Fibroblast of lung (primary cell): ENCODE measurements at regions not wholly inside any gene's neighbourhood (a gene's known extent, or its start where the extent isn't known, plus 50 kb on each side); places are given as distances from the start of the nearest gene placed in this dataset.

Experiments used
- EZH2 ChIP-seq: IDR thresholded peaks from 2 replicates; pipeline ENCODE4 v1.5.1; 2012; ENCODE audit warnings: low read length, control low read depth, mild to moderate bottlenecking; ENCODE audit errors: missing control alignments
- TF ChIP-seq, protein P1 (sequence below), 2 donors: IDR thresholded peaks in 1 of 2; conservative IDR thresholded peaks in 1 of 2; 1 replicate in 1 of 2; 2 replicates in 1 of 2; pipeline ENCODE4 v1.5.1; 2011 to 2012; ENCODE audit warnings: low read length in 2 of 2, control low read depth in 1 of 2, inconsistent platforms in 1 of 2, low read depth in 1 of 2, mild to moderate bottlenecking in 1 of 2

DNA sequence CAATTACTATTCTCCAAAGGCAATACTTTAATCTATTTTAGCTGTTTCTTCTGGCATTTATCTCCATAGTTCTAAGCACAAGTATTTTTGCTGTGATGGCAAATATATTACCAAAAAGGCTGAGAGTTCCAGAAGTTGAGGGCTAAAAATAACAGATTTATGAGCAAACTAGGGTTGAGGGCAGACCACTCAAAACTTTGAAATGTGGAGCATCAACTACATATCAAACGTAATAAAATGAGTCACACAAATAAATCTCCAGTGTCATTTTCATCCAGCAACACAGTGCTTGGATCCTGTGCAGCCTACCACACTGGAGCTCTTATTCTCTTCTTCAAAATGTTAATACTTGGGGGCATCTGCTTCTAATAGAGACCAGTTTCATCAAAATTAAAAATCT is 163.9 kb downstream of the HS3ST1 start:
- no peak for TF ChIP-seq EZH2
- TF ChIP-seq, protein P1, sequence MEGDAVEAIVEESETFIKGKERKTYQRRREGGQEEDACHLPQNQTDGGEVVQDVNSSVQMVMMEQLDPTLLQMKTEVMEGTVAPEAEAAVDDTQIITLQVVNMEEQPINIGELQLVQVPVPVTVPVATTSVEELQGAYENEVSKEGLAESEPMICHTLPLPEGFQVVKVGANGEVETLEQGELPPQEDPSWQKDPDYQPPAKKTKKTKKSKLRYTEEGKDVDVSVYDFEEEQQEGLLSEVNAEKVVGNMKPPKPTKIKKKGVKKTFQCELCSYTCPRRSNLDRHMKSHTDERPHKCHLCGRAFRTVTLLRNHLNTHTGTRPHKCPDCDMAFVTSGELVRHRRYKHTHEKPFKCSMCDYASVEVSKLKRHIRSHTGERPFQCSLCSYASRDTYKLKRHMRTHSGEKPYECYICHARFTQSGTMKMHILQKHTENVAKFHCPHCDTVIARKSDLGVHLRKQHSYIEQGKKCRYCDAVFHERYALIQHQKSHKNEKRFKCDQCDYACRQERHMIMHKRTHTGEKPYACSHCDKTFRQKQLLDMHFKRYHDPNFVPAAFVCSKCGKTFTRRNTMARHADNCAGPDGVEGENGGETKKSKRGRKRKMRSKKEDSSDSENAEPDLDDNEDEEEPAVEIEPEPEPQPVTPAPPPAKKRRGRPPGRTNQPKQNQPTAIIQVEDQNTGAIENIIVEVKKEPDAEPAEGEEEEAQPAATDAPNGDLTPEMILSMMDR (conservative IDR thresholded peaks at IDR 0.05 in 1 of 2, IDR thresholded peaks at IDR 0.05 in 1 of 2; ENCODE audit: low read depth in 1 of 2, low read length in 2 of 2) = no peak
